ENCODE measurements at regions not wholly inside any gene's neighbourhood (a gene's known extent, or its start where the extent isn't known, plus 50 kb on each side); places are given as distances from the start of the nearest gene placed in this dataset.
A peak's percentile ranks its signal among the peaks of the same experiment; 100 is the strongest.
"Not testable (repeated sequence)": the region's sequence is repeated elsewhere in the genome, so short reads cannot be mapped to it uniquely, and the experiment has no call there.

DNA sequence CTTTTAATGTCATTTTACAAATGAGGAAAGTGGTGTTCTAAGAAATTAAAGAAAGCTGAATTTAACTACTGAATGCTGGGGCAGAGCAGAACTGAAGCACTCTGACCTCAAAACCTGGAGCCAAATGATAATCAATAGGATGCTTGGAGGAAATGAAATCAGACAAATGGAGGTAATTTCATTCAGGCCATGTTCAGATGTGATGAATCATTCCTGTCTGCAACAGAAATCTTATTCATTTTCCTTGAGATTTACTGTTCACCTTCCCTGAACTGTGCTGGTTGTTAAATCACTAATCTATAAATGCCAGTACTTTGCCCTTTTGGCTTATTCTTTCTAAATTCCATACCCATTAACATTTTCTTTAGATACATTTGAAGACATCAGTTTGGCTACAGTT lies 85.6 kb upstream of the SNX7 start:
- in situ Hi-C loops (cut with HindIII; ENCODE audit: low sequenced_read_pairs) = no loop called here
- no peak for DNase-seq (ENCODE audit: low spot score)

DNA sequence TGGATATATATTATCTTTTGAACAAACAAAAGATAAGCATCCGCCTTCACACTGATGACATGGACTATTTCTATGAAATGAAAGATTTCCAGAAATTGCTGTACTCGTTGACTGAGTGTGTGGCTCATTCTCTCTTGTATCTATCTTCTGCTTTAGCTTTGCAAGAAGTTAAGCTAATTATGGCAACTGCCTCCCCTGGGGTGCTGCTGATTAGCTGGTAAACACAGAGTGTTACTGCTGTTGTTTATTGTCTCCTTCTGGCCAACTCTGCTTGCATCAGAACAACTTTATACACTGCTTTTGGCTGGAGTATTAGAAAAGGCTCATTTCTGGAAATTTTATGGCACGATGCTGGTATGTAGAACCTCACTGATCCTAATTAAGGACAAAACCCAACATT lies 95.6 kb upstream of the SNX7 start:
- no peak for DNase-seq (ENCODE audit: low spot score)
- in situ Hi-C loops (cut with HindIII; ENCODE audit: low sequenced_read_pairs) = no loop called here

DNA sequence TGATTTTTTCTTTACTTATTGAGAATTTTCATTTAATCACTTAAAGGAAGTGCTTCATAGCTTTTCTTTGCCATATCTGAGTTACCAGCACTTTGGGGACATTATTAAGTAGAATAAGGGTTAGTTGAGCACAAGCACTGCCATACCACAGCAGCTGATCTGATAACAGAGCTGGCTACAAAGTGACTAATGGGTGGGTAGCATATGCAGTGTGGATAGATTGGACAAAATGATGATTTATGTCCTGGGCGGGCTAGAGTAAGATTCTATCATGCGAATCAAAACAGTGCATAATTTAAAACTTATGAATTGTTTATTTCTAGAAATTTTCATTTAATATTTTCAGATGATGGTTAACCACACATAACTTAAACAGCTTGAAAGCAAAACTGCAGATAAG lies 102.2 kb upstream of the SNX7 start:
- no peak for DNase-seq (ENCODE audit: low spot score)
- in situ Hi-C loops (cut with HindIII; ENCODE audit: low sequenced_read_pairs) = no loop called here

DNA sequence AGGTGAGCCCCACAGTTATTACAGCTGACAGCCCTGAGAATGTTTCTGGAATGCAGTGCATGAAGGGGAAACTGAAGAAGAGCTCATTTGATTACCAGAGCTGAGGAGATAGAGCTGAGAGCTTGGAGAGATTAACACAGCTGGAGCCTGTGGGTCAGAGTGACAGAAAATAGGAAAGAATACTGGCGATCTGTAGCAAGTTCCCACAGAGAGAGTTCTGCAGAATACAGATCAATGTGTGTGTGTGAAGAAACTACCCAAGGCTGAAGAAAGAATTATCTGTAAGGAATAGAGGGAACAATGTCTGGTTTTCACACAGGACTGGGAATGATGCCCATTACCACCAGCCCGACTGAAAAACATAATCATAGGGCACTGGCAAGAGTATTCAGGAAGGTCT lies 103.6 kb upstream of the SNX7 start:
- in situ Hi-C loops (cut with HindIII; ENCODE audit: low sequenced_read_pairs) = no loop called here
- peak; percentile 2 for DNase-seq (ENCODE audit: low spot score)

DNA sequence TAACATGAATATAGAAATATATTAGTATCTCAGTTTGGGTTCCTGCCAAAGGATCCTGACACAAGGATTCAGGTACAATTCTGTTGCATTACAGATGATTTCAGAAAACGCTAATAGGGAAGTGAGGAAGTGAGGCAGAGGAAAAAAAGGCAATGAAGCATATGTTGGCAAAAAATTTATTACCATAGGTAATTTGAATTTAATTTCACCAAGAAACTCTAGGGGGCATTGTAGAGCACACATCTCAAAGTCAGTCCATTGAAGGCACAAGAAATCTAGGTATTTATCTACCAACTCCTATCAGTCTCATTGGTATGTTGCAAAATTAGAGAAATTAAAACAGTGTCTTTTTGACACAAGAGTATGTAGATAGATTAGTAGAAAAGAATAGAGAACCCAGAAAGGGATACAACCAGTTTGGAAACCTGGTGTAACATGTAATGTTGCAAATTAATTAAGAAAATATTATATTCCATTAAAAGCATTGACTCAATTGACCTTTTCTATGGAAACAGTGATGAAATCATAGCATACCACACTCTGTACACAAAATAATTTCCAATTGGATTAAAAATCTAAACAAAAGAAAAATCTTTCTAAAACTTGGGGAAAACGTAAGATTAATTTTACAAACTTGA lies 104.9 kb upstream of the SNX7 start:
- in situ Hi-C loops (cut with HindIII; ENCODE audit: low sequenced_read_pairs) = no loop called here
- DNase-seq (ENCODE audit: low spot score) = no peak

DNA sequence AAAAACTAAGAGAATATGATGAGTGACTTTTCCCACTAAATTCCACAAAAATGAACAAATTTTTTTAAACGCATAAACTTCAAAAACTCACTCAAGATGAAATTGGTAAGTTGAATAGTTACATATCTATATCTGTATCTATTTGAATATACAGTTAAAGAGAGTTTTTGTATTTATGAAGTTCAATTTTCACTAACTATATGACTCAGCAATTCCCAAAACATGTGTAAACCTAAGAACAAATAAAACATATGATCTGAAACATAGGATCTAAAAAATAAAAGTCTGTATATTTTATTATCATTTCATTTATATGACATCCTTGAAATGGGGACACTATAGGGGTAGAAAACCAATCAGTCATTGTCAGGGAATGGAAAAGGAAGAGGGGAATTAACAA lies 105.7 kb upstream of the SNX7 start:
- in situ Hi-C loops (cut with HindIII; ENCODE audit: low sequenced_read_pairs) = no loop called here
- no peak for DNase-seq (ENCODE audit: low spot score)

DNA sequence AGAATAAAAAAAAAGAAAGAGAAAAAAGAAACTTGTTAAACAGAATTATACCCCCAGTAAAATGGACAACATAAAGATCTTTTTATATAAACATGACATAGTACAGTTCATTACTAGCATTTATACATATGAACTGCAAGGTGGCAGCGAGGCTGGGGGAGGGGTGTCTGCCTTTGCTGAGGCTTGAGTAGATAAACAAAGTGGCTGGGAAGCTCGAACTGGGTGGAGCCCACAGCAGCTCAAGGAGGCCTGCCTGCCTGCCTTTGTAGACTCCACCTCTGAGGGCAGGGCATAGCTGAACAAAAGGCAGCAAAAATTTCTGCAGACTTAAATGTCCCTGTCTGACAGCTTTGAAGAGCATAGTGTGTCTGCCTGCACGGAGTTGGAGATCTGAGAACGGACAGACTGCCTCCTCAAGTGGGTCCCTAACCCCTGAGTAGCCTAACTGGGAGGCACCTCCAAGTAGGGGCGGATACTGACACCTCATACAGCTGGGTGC lies 108.9 kb upstream of the SNX7 start:
- DNase-seq (ENCODE audit: low spot score); in situ Hi-C loops (cut with HindIII; ENCODE audit: low sequenced_read_pairs): not testable (repeated sequence)

DNA sequence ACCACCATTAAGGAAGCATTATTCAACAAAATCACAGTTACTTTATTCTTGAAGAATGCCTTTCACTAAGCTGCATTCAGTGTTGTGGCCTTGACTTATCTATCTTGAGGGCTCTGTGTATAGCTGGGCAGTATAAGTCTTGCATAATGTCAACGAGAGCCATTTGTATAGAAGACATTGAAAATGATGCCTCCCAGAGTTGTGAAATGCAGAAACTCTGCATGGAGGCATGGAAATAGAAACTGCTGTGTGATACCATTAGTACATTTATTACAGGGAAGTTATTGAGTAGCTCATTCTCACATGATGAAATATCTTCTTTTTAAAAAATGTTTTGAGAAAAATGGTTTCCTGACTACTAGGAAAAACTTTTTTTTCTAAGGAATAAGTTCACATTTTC lies 111.4 kb upstream of the SNX7 start:
- no peak for DNase-seq (ENCODE audit: low spot score)
- in situ Hi-C loops (cut with HindIII; ENCODE audit: low sequenced_read_pairs) = no loop called here

DNA sequence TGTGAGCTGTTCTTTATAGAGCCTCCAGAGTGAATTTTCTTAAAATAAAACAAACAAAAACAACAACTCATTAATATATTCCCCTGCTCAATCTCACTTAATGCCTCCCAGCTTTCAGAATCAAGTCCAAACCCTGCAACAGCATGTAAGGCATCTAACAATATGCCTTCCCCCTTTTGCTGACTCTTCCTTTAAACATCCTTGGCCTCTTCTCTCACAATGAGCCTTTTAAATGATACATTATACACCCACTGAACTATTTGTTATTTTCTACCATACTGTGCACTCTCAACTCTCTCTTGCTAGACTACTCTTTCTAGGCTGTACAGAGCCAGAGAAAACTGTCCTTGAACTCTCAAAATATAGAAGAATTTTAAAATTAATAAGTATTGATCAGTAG lies 115.2 kb upstream of the SNX7 start:
- DNase-seq (ENCODE audit: low spot score) = no peak
- in situ Hi-C loops (cut with HindIII; ENCODE audit: low sequenced_read_pairs) = no loop called here

DNA sequence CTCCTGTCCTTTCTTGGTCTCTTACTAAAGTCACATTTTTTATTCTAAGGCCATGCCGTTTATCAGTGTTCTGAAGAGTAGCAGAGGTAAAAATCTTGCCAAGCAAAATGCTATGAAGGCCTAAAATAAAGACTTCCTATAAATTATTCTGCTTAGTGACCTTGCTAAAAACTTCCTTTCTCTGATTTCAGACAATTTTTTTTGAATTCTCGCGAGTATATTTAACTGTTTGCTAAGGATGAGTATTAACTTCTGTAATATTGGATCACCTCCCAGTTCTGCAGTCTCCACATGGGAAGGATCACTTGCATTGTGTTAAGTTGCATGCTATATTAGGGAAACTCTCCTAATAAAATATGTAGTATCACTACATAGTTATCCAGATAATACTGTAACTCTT lies 123.4 kb upstream of the SNX7 start:
- no peak for DNase-seq (ENCODE audit: low spot score)
- in situ Hi-C loops (cut with HindIII; ENCODE audit: low sequenced_read_pairs) = no loop called here

DNA sequence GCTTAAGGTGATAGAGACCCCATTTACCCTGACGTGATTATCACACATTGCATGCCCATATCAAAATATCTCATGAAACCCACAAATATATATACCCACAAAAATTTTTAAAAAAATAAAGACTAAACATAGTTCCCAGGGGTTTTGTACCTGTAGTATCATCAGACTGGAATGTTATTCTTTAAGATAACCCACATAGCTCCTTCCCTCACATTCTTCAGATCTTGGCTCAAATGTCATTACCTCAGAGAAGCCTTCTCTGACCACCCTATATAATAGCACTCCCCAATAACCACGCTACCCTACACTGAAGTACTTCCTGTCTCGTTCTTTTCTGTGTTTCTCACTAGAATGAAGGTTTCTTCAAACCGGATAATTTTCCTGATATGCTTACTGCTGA lies 138.3 kb upstream of the SNX7 start:
- no peak for DNase-seq (ENCODE audit: low spot score)
- in situ Hi-C loops (cut with HindIII; ENCODE audit: low sequenced_read_pairs) = no loop called here

DNA sequence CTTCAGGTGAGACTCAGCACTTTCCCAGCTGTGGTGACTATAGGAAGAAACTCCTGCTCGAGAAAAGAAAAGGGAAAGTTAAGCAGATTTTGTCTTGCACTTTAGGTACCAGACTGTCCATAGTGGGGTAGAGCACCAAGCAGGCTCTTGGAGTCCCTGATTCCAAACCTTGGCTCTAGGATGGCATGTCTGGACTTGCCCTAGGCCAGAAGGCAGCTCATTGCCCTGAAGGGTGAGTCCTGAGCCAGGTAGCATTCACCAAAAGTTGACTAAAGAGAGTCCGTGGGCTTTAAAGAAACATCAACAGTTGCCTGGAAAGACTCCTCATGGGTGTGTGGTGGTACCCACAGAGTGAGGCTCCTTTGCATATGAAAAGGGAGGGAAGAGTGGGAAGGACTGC lies 145.2 kb upstream of the SNX7 start:
- in situ Hi-C loops (cut with HindIII; ENCODE audit: low sequenced_read_pairs) = no loop called here
- no peak for DNase-seq (ENCODE audit: low spot score)

DNA sequence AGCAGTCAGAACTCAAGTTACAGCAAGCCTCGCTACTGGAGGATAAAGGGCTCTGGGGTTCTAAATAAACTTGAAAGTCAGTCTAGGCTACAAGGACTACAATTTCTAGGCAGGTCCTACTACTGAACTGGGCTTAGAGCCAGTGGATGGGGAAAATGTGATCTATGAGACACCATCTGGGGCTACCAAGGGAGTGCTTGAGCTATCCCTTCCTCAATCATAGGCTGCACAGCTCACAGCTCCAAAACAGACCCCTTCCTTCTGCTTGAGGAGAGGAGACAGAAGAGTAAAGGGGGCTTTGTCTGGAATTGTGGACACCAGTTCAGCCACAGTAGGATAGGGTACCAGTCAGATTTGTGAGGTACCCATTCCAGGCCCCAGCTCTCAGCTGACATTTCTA lies 145.8 kb upstream of the SNX7 start:
- DNase-seq (ENCODE audit: low spot score) = no peak
- in situ Hi-C loops (cut with HindIII; ENCODE audit: low sequenced_read_pairs) = no loop called here

DNA sequence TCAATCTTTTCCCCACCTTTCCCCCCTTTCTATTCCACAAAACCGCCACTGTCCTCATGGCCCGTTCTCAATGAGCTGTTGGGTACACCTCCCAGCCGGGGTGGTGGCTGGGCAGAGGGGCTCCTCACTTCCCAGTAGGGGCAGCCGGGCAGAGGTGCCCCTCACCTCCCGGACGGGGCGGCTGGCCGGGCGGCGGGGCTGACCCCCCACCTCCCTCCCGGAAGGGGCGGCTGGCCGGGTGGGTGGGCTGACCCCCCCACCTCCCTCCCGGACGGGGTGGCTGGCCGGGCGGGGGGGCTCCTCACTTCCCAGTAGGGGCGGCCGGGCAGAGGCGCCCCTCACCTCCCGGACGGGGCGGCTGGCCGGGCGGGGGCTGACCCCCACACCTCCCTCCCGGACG lies 149.3 kb upstream of the SNX7 start:
- DNase-seq (ENCODE audit: low spot score); in situ Hi-C loops (cut with HindIII; ENCODE audit: low sequenced_read_pairs): not testable (repeated sequence)

DNA sequence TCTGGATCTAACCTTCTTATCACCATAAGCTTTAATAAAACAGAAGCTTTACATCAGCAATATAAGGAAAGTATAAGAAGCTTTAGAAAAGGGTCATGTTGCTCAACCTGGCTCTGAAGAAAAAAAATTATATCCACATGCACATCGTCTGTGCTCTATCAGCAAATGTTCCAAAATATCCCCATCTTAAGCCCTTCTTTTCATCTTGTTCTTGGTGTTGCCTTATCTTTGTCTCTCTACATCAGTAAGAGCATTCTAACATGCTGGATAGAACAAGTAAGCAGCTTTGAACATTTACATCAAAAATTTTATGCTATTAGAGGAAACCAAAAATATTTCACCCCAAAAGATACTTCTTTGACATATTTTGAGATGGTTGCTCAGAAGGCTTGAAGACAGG lies 157.8 kb upstream of the SNX7 start:
- no peak for DNase-seq (ENCODE audit: low spot score)
- in situ Hi-C loops (cut with HindIII; ENCODE audit: low sequenced_read_pairs) = no loop called here

DNA sequence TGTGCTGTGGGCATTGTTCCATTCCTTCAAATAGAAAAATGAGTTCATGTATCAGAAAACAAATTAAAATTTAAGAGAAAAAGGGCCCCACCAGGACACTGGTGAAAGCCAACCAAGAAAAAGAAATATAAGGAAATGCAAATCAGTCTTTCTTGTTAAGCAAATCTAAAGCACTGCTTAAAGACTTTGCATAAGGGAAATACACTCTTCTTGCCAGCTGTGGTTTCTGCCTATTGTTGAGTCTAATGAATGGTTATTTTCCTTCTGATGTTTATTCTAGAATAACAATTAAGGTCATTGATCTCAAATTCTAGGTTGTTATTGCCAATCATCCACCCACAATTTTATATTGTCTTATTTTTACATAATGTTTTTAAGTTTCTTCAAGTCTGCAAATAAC lies 158.6 kb upstream of the SNX7 start:
- no peak for DNase-seq (ENCODE audit: low spot score)
- in situ Hi-C loops (cut with HindIII; ENCODE audit: low sequenced_read_pairs) = no loop called here

DNA sequence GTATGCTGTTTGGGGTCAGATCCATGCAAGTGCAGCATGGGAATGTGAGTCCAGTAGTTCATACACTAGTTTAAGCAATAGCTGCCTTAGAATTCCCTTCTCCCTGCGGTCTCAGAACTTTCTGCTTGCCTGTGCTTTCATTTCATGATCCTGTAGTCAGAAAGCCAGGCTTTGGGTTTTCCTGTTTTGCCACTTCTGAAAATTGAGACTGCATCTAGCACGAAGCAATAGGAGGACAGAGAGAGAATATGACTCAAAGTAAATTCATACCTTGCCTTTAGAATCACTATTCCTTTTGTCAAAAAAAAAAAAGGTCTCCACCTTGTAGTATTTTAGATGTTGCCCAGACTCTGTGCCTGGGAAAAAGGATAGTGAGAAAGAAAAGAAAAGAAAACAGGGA lies 161.2 kb upstream of the SNX7 start:
- DNase-seq (ENCODE audit: low spot score) = no peak
- in situ Hi-C loops (cut with HindIII; ENCODE audit: low sequenced_read_pairs) = no loop called here

DNA sequence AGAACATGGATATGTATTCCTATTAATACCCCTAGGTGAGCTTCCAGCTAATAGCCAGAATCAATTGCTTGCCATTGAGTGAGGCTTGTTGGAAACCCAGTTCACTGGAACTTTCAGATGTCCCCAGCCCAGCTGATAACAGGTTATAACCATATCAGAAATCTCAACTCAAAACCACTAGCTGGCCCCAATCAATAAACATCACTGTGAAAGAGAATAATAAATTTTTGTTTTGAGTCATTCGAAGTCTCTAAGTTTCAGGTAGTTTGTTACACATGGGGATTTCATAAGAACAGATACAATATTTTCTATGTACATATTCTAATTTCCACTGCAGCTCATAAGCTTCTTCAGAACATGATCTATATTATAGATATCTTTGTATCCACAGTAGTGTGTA lies 162.9 kb upstream of the SNX7 start:
- in situ Hi-C loops (cut with HindIII; ENCODE audit: low sequenced_read_pairs) = no loop called here
- no peak for DNase-seq (ENCODE audit: low spot score)

DNA sequence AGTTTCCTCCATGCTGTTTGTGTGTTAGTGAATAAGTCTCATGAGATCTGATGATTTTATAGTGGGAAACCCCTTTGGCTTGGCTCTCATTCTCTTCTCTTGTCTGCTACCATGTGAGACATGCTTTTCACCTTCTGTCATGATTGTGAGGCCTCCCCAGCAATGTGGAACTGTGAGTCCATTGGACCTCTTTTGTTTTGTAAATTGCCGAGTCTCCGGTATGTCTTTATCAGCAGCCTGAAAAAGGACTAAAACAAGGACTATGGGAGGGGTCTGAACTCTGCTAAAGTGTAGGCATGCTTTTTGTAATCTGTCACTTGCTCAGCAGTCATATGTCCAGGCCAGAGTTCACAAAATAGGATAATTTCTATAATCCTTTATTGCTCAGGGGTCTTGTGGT lies 164.0 kb upstream of the SNX7 start:
- in situ Hi-C loops (cut with HindIII; ENCODE audit: low sequenced_read_pairs) = no loop called here
- no peak for DNase-seq (ENCODE audit: low spot score)

DNA sequence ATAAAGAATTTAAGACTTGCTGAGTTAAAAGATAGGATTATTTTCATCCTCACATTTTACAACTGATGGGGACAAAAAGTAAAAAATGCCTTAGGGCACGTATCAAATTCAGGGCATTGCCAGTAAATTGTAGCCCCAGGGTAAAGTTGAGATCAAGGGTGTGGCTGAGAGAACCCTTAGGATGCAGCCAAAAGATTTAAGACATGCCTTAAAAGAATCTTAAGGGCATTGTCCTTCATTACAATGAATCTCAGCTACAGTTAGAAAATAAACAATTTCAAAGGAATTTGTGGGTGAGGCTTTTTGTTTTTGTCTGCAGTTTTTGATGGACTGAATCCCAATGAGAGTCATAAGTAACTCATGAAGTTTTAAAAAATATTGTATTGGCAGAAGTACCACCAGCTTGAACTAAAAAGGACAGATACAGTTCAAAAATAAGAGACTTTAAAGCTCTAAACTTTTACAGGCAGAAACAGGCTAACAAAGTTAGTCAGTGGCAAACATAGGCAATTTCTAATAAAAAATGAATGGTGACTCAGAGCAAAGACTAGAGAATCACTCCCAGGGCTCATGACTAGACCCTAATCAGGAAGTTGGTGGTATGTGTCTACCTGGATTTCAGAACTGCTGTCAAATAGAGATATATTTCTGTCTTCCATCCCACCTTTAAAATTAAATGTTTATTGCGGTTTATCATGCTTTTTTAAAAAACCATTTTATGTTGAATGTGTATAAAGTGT lies 165.1 kb upstream of the SNX7 start:
- in situ Hi-C loops (cut with HindIII; ENCODE audit: low sequenced_read_pairs) = no loop called here
- DNase-seq (ENCODE audit: low spot score) = no peak

DNA sequence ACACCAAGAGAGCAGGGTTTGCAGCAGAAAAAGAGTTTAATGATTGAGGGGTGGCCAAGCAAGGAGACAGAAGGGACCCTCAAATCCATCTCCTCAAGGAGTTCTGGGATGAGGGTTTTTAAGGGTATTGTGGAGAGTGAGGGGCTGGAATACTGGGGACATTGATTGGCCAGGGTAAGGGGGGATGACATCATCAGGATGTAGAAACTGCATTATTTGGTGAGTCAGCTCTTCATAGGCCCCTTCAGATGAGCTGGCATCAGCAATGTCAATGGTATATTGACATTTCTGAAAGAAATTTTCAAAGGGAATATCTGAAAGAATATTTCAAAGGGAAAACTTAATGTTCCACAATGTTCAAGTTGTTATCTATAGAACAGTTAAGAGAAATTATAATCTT lies 168.1 kb upstream of the SNX7 start:
- DNase-seq (ENCODE audit: low spot score) = no peak

More for the DNA sequence above, 168.1 kb upstream of the SNX7 start:
- in situ Hi-C loops (cut with HindIII; ENCODE audit: low sequenced_read_pairs) = no loop called here
